ENCODE measurements at regions not wholly inside any gene's neighbourhood (a gene's known extent, or its start where the extent isn't known, plus 50 kb on each side); places are given as distances from the start of the nearest gene placed in this dataset.

GRCh38 chr1:220326578-220326977 lies 54.3 kb upstream of the RAB3GAP2 start:
- no peak overlapping the region for H3K4ac ChIP-seq (replicated peaks; ENCODE audit: insufficient read length, low read depth, low read length)
- FAIRE-seq (no peak), DNase-seq (ENCODE audit: low read depth in 1 of 2, low spot score in 2 of 2) (no peak)
- H2BK5ac ChIP-seq (ENCODE audit: low read depth, low read length): no peak overlapping the region; the same call in 1 of the 2 replicates
- no peaks in the 10 kb centered on the region for H3K9me3 ChIP-seq (ENCODE audit: insufficient read depth in 2 of 2, low read depth in 1 of 2, low read length in 1 of 2)
- H2BK120ac ChIP-seq (replicated peaks; ENCODE audit: low read depth, low read length): no peak overlapping the region
- H3K79me1 ChIP-seq (ENCODE audit: low read depth, low read length): no peaks in the 10 kb centered on the region
- no peak overlapping the region for H3K27ac ChIP-seq (ENCODE audit: low read depth, low read length)
- H3K18ac ChIP-seq (ENCODE audit: extremely low read depth, low read length): no peak overlapping the region
- no peak overlapping the region for H3K56ac ChIP-seq (replicated peaks; ENCODE audit: insufficient read length, low read depth, low read length)
- H2AFZ ChIP-seq (ENCODE audit: low read length): no peak overlapping the region
- no peak overlapping the region for H4K91ac ChIP-seq (replicated peaks; ENCODE audit: insufficient read length, low read length)
- H3K23me2 ChIP-seq (ENCODE audit: low read depth, low read length): no peaks in the 10 kb centered on the region
- H3K23ac ChIP-seq (ENCODE audit: insufficient read length): no peak overlapping the region
- no peak overlapping the region for H2BK12ac ChIP-seq (ENCODE audit: low read depth, low read length)
- H3K9ac ChIP-seq (replicated peaks in 1 of 4; ENCODE audit: extremely low read depth in 1 of 4, low read depth in 3 of 4, low read length in 3 of 4): no peak overlapping the region
- no peak overlapping the region for H3K4me2 ChIP-seq (ENCODE audit: insufficient read depth in 1 of 2, low read depth in 2 of 2, low read length in 2 of 2)
- no peak overlapping the region for H4K8ac ChIP-seq (ENCODE audit: extremely low read depth, insufficient read depth, low read length)
- H3K27me3 ChIP-seq (replicated peaks in 1 of 4; ENCODE audit: control insufficient read depth in 3 of 4, extremely low read depth in 1 of 4, insufficient read depth in 3 of 4, low read length in 3 of 4): no peaks in the 10 kb centered on the region
- H3K79me2 ChIP-seq (ENCODE audit: control insufficient read depth in 1 of 2, insufficient read depth in 2 of 2, low read length in 2 of 2): no peaks in the 10 kb centered on the region
- no peak overlapping the region for H2BK20ac ChIP-seq (ENCODE audit: low read length)
- no peak overlapping the region for H2AK5ac ChIP-seq (ENCODE audit: low read depth, low read length)
- H3K36me3 ChIP-seq (ENCODE audit: control insufficient read depth in 2 of 4, insufficient read depth in 4 of 4, low read length in 3 of 4): no peaks in the 10 kb centered on the region
- no peak overlapping the region for H2BK15ac ChIP-seq (ENCODE audit: low read length)
- WGBS, 2 experiments (ENCODE audit: extremely low coverage in 1 of 2, insufficient coverage in 1 of 2, insufficient read length in 1 of 2, insufficient replicate concordance in 2 of 2, low coverage in 1 of 2, low lambda C conversion rate in 2 of 2, missing lambda C conversion rate in 1 of 2): 73% methylated on average over 2 of the region's 2 CpGs; no CpG with 5 or more reads in 1 of the 2 experiments
- POLR2A ChIA-PET (ENCODE audit: partially characterized antibody): interaction anchor here (1.8 kb wide), 1 partner anchor 13 kb away, joined by 4 read pairs; no protein-coding TSS in a partner anchor
- no peak for TF ChIP-seq KDM1A (IDR thresholded peaks at IDR 0.05; ENCODE audit: borderline replicate concordance, low read length)
- no peak overlapping the region for H3K14ac ChIP-seq (ENCODE audit: insufficient read length)
- no peaks in the 10 kb centered on the region for H4K20me1 ChIP-seq (replicated peaks in 1 of 2; ENCODE audit: control insufficient read depth in 1 of 2, insufficient read depth in 2 of 2, low read length in 2 of 2)
- no peak overlapping the region for H4K5ac ChIP-seq (ENCODE audit: insufficient read length, low read depth, low read length)
- H3K4me3 ChIP-seq (ENCODE audit: extremely low read depth in 1 of 4, insufficient read depth in 2 of 4, low read depth in 3 of 4, low read length in 4 of 4): no peak overlapping the region
- CTCF ChIA-PET (ENCODE audit: partially characterized antibody): interaction anchor here (0.6 to 2.5 kb wide), 4 partner anchors 10 to 1171 kb away, joined by 3 to 10 read pairs (median 6); no protein-coding TSS in a partner anchor
- H3K4me1 ChIP-seq (replicated peaks in 1 of 4; ENCODE audit: control insufficient read depth in 3 of 4, insufficient read depth in 4 of 4, low read length in 3 of 4): peaks cover 0 to 6% (median 2%) of the 10 kb centered on the region in 4 experiments; a peak in 3 of 7 replicates

All from H1 (cell line).